Right cardiac atrium (tissue), 5 donors: ENCODE measurements at regions not wholly inside any gene's neighbourhood (a gene's known extent, or its start where the extent isn't known, plus 50 kb on each side); places are given as distances from the start of the nearest gene placed in this dataset.

Experiments used
- ATAC-seq, 2 donors: fragments of 200-7000 bp; cut with Tn5 transposase; one replicate each; pipeline versions ENCODE4 v1.8.0 to v1.9.1; 2020; ENCODE audit warnings: moderate library complexity in 2 of 2, mild to moderate bottlenecking in 1 of 2
- DNase-seq, 3 donors: peaks; one replicate each; pipeline ENCODE4 v3.0.0-alpha.2; 2020
- H3K27ac ChIP-seq: one replicate; pipeline ENCODE4 v1.5.1; 2013; ENCODE audit warnings: mild to moderate bottlenecking, low read length, control low read depth, moderate library complexity
- H3K27me3 ChIP-seq: one replicate; pipeline ENCODE4 v1.6.1; 2013; ENCODE audit not compliant: control insufficient read depth, insufficient read depth
- H3K4me1 ChIP-seq: one replicate; pipeline ENCODE4 v1.6.1; 2013; ENCODE audit warnings: low read length; ENCODE audit not compliant: control insufficient read depth, insufficient read depth
- H3K4me3 ChIP-seq: one replicate; pipeline ENCODE4 v1.5.1; 2013; ENCODE audit warnings: low read length, control low read depth
- H3K9me3 ChIP-seq: one replicate; pipeline ENCODE4 v1.6.1; 2013; ENCODE audit warnings: low read length; ENCODE audit not compliant: control insufficient read depth
- WGBS: extraction: QIAGEN DNeasy Blood & Tissue Kit; methylation state at CpG from one replicate; pipeline ENCODE4 v1.1.7; 2013; 5-methylcytosine and 5-hydroxymethylcytosine counted together
- intact Hi-C, 4 donors: fragments of 100-400 bp; cut with DNase I; formaldehyde crosslinking; loops; one replicate each; pipeline versions ENCODE4 v1.11.0 to v1.14.0; 2022 to 2023
- donor health status: healthy with polysubstance abuse.
- donor health status: DM: no; HTN: yes; CAD: no.
- donor health status: DM: no; HTN: no; CAD: no.
- donor health status: DM: no; HTN: yes; CAD: no; lungs with severe emphysema.
- donor health status: DM: yes; HTN: yes; CAD: no.

GRCh38 chr3:55165278-55165677, 237.4 kb upstream of the LRTM1 start:
- Histone ChIP-seq H3K27me3 (no peaks in the 10 kb centered on the region), H3K4me1 (no peaks in the 10 kb centered on the region), H3K4me3 (no peak overlapping the region), H3K9me3 (no peaks in the 10 kb centered on the region), H3K27ac (no peak overlapping the region)
- intact Hi-C loops = loop anchor here in 1 of 4 donors (10.0 kb wide), 1 partner anchor 310 kb away; no protein-coding TSS in a partner anchor
- 89% methylated on average over 3 of the region's 3 CpGs for WGBS
- ATAC-seq (no peak), DNase-seq (no peak)

GRCh38 chr3:55164876-55165275, 237.0 kb upstream of the LRTM1 start:
- intact Hi-C loops = loop anchor here in 1 of 4 donors (10.0 kb wide), 1 partner anchor 310 kb away; no protein-coding TSS in a partner anchor
- WGBS = 83% methylated on average over 1 of the region's 1 CpG

DNA sequence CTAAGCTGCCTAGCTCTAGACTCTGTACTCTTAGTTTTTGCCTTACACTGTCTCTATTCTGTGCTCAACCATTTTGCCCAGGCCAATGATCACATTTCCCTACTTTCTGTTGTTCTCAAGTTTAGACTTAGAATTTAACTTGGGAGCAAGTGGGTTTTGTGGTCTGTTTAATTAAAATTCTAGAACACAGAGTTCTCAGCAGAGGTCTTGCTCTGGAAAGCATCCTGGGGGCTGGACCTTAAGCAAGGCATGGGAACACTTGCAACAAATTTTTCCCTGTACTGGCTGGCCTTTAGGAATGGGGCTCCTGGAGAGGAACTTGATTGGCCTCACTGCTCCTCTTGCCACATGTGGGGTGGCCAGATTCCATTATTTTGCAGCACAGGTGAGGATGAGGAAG, 236.3 kb upstream of the LRTM1 start:
- ATAC-seq (no peak), DNase-seq (no peak)
- Histone ChIP-seq H3K4me3 (no peak overlapping the region), H3K27me3 (no peaks in the 10 kb centered on the region), H3K27ac (no peak overlapping the region), H3K9me3 (no peaks in the 10 kb centered on the region), H3K4me1 (no peaks in the 10 kb centered on the region)
- intact Hi-C loops = loop anchor here in 1 of 4 donors (10.0 kb wide), 1 partner anchor 309 kb away; no protein-coding TSS in a partner anchor

More at GRCh38 chr3:55164876-55165275, 237.0 kb upstream of the LRTM1 start:
- Histone ChIP-seq H3K4me3 (no peak overlapping the region), H3K27ac (no peak overlapping the region), H3K27me3 (no peaks in the 10 kb centered on the region), H3K4me1 (no peaks in the 10 kb centered on the region), H3K9me3 (no peaks in the 10 kb centered on the region)
- DNase-seq (no peak), ATAC-seq (no peak)

GRCh38 chr3:55163421-55163820, 235.6 kb upstream of the LRTM1 start:
- Histone ChIP-seq H3K27ac (no peak overlapping the region), H3K9me3 (no peaks in the 10 kb centered on the region), H3K4me1 (no peaks in the 10 kb centered on the region), H3K27me3 (no peaks in the 10 kb centered on the region), H3K4me3 (no peak overlapping the region)
- no peak for DNase-seq
- 90% methylated on average over 5 of the region's 5 CpGs for WGBS
- ATAC-seq = no peak
- intact Hi-C loops = loop anchor here in 1 of 4 donors (10.0 kb wide), 1 partner anchor 309 kb away; no protein-coding TSS in a partner anchor

- no peaks in the 10 kb centered on the region for H3K27me3 ChIP-seq
- ATAC-seq (no peak), DNase-seq (no peak)
- no peaks in the 10 kb centered on the region for H3K4me1 ChIP-seq
- H3K27ac ChIP-seq = no peak overlapping the region
- 59% methylated on average over 3 of the region's 3 CpGs for WGBS
- H3K9me3 ChIP-seq = no peaks in the 10 kb centered on the region
- H3K4me3 ChIP-seq = no peak overlapping the region
- intact Hi-C loops = loop anchor here in 1 of 4 donors (10.0 kb wide), 1 partner anchor 307 kb away; no protein-coding TSS in a partner anchor
Measured at GRCh38 chr3:55162031-55162795, 234.4 kb upstream of the LRTM1 start.

- intact Hi-C loops = loop anchor here in 1 of 4 donors (10.0 kb wide), 1 partner anchor 306 kb away; no protein-coding TSS in a partner anchor
- no peaks in the 10 kb centered on the region for H3K9me3 ChIP-seq
- H3K27me3 ChIP-seq = no peaks in the 10 kb centered on the region
- DNase-seq = no peak
- ATAC-seq = no peak
- no peaks in the 10 kb centered on the region for H3K4me1 ChIP-seq
- no peak overlapping the region for H3K4me3 ChIP-seq
- WGBS = 86% methylated on average over 3 of the region's 3 CpGs
- no peak overlapping the region for H3K27ac ChIP-seq
Measured at GRCh38 chr3:55161231-55161630, 233.4 kb upstream of the LRTM1 start.

DNA sequence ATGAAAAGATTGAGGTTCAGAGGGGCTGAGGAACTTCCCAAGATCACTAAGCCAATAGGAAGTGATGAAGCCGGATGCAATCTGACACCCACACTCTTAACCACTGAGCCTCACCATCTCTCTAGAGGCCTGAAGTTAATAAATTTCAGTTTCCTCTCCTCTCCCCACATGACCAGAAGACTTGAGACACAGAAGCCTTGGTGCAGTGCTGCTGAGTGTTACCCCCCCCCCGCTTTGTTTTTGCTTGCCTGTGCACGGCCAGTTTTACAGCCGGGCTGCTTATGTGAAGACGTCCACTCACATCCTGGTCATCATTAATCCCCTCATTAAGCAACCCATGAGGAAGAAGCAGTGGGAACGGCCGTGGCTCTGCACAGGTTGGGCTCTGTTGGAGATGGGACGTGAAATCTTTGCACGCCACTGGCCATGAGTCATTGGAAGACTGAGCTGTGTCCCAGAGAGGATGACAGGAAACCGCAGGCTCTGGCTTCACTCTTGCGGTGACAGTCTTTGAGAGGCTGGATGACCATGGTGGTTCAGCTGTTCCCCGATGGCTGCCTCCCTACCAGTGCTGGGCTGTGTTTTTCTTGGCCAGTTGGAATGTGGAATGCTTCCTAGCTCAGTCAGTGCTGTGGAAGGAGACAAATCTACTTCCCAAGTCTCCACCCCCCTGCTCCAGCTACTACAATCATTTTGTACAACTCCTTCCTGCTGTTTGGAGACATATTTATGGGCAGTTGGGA, 232.6 kb upstream of the LRTM1 start:
- peak; percentile 55 to 59 (median 58) for DNase-seq
- intact Hi-C loops = loop anchor here in 1 of 4 donors (10.0 kb wide), 1 partner anchor 306 kb away; no protein-coding TSS in a partner anchor
- ATAC-seq = peak; percentile 68 to 83
- Histone ChIP-seq H3K4me3 (no peak overlapping the region), H3K27me3 (no peaks in the 10 kb centered on the region), H3K4me1 (no peaks in the 10 kb centered on the region), H3K27ac (no peak overlapping the region), H3K9me3 (no peaks in the 10 kb centered on the region)
- 47% methylated on average over 12 of the region's 12 CpGs for WGBS

- Histone ChIP-seq H3K4me3 (no peak overlapping the region), H3K27ac (no peak overlapping the region), H3K9me3 (no peaks in the 10 kb centered on the region), H3K4me1 (no peaks in the 10 kb centered on the region), H3K27me3 (no peaks in the 10 kb centered on the region)
- no peak for DNase-seq
- ATAC-seq = no peak
- 84% methylated on average over 2 of the region's 2 CpGs for WGBS
- intact Hi-C loops = loop anchor here in 1 of 4 donors (10.0 kb wide), 1 partner anchor 305 kb away; no protein-coding TSS in a partner anchor
Measured at GRCh38 chr3:55159711-55160110, 231.9 kb upstream of the LRTM1 start.

GRCh38 chr3:55159016-55159415, 231.2 kb upstream of the LRTM1 start:
- ATAC-seq = no peak
- no peak for DNase-seq
- H3K4me3 ChIP-seq = no peak overlapping the region
- no peaks in the 10 kb centered on the region for H3K4me1 ChIP-seq
- no peaks in the 10 kb centered on the region for H3K9me3 ChIP-seq
- intact Hi-C loops = no loop called here
- H3K27me3 ChIP-seq = no peaks in the 10 kb centered on the region
- no peak overlapping the region for H3K27ac ChIP-seq
- WGBS = 84% methylated on average over 2 of the region's 2 CpGs

GRCh38 chr3:55158345-55158744, 230.5 kb upstream of the LRTM1 start:
- no peaks in the 10 kb centered on the region for H3K27me3 ChIP-seq
- WGBS = 78% methylated on average over 3 of the region's 3 CpGs
- H3K4me1 ChIP-seq = no peaks in the 10 kb centered on the region
- ATAC-seq (no peak), DNase-seq (no peak)
- intact Hi-C loops = no loop called here
- H3K27ac ChIP-seq = no peak overlapping the region
- H3K4me3 ChIP-seq = no peak overlapping the region
- no peaks in the 10 kb centered on the region for H3K9me3 ChIP-seq

DNA sequence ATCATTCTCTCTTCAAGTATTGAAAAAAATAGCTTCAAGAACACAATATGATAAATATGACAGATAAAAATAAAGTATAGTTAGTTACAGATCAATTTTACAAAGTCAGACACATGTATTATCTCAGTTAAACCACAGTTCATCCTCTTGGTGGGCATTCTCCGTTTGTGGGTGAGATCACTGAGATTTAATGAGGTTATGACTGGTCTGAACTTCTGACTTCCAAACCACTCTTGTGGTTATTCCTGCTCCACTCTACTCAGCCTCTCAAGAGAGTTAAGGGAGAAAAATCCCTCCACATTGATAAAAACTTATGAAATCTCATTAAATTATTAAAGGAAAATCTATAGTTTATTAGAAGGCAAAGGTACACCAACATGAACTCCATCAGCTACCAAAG, 229.9 kb upstream of the LRTM1 start:
- H3K9me3 ChIP-seq = no peaks in the 10 kb centered on the region
- DNase-seq (no peak), ATAC-seq (no peak)
- no peaks in the 10 kb centered on the region for H3K4me1 ChIP-seq
- H3K27me3 ChIP-seq = no peaks in the 10 kb centered on the region
- H3K27ac ChIP-seq = no peak overlapping the region
- 76% methylated on average over 1 of the region's 1 CpG for WGBS
- no peak overlapping the region for H3K4me3 ChIP-seq
- intact Hi-C loops = no loop called here
